Mesenchymal stem cell (in vitro differentiated cells and primary cell): ENCODE measurements at regions not wholly inside any gene's neighbourhood (a gene's known extent, or its start where the extent isn't known, plus 50 kb on each side); places are given as distances from the start of the nearest gene placed in this dataset.

ENCODE experiments used
- DNase-seq: peaks from one replicate; pipeline ENCODE4 v3.0.0-alpha.2; 2013
- H2AFZ ChIP-seq: one replicate; pipeline ENCODE4 v1.6.1; 2013; ENCODE audit warnings: low read depth, mild to moderate bottlenecking, control low read depth, inconsistent platforms, low read length, moderate library complexity
- H2AK5ac ChIP-seq: 2 replicates; pipeline ENCODE4 v1.6.1; 2013; ENCODE audit warnings: low read length, moderate library complexity, mild to moderate bottlenecking, inconsistent platforms; ENCODE audit not compliant: severe bottlenecking
- H2BK120ac ChIP-seq: one replicate; pipeline ENCODE4 v1.6.1; 2013; ENCODE audit warnings: low read depth, mild to moderate bottlenecking, inconsistent platforms, low read length, moderate library complexity
- H2BK12ac ChIP-seq, 2 experiments: one replicate each; pipeline ENCODE4 v1.6.1; 2013; ENCODE audit warnings: inconsistent platforms in 2 of 2, low read length in 2 of 2, mild to moderate bottlenecking in 2 of 2, moderate library complexity in 2 of 2, control low read depth in 1 of 2
- H2BK15ac ChIP-seq: one replicate; pipeline ENCODE4 v1.6.1; 2013; ENCODE audit warnings: mild to moderate bottlenecking, low read depth, inconsistent platforms; ENCODE audit not compliant: poor library complexity, severe bottlenecking
- H2BK5ac ChIP-seq: 2 replicates; pipeline ENCODE4 v1.6.1; 2013; ENCODE audit warnings: low read depth, mild to moderate bottlenecking, low read length, control low read depth, inconsistent platforms; ENCODE audit not compliant: poor library complexity, severe bottlenecking
- H3K14ac ChIP-seq, 2 experiments: one replicate each; pipeline ENCODE4 v1.6.1; 2013; ENCODE audit warnings: inconsistent platforms in 2 of 2, low read length in 2 of 2, control low read depth in 1 of 2, mild to moderate bottlenecking in 1 of 2, moderate library complexity in 1 of 2
- H3K18ac ChIP-seq, 2 experiments: one replicate each; pipeline ENCODE4 v1.6.1; 2013; ENCODE audit warnings: inconsistent platforms in 2 of 2, low read length in 2 of 2, control low read depth in 1 of 2, low read depth in 1 of 2, mild to moderate bottlenecking in 1 of 2
- H3K23ac ChIP-seq, 2 experiments: one replicate each; pipeline ENCODE4 v1.6.1; 2013; ENCODE audit warnings: inconsistent platforms in 2 of 2, low read length in 2 of 2, mild to moderate bottlenecking in 2 of 2, moderate library complexity in 2 of 2, control low read depth in 1 of 2
- H3K27ac ChIP-seq: 2 replicates; pipeline ENCODE4 v1.5.1; 2013; ENCODE audit warnings: mild to moderate bottlenecking, moderate library complexity, low read length, control low read depth, inconsistent platforms; ENCODE audit not compliant: poor library complexity, severe bottlenecking
- H3K27me3 ChIP-seq, 2 experiments: 2 replicates each; pipeline versions ENCODE4 v1.6.1 to v1.7.0; 2013; ENCODE audit warnings: low read length in 2 of 2, mild to moderate bottlenecking in 2 of 2, moderate library complexity in 2 of 2, control low read depth in 1 of 2, inconsistent platforms in 1 of 2; ENCODE audit not compliant: control insufficient read depth in 1 of 2, insufficient read depth in 1 of 2
- H3K36me3 ChIP-seq, 2 experiments: 2 replicates each; pipeline versions ENCODE4 v1.6.1 to v1.7.0; 2013; ENCODE audit warnings: low read length in 2 of 2, control low read depth in 1 of 2, inconsistent platforms in 1 of 2, low read depth in 1 of 2, mild to moderate bottlenecking in 1 of 2; ENCODE audit not compliant: insufficient read depth in 2 of 2, control insufficient read depth in 1 of 2
- H3K4ac ChIP-seq, 2 experiments: one replicate each; pipeline ENCODE4 v1.6.1; 2013; ENCODE audit warnings: inconsistent platforms in 2 of 2, low read length in 2 of 2, mild to moderate bottlenecking in 2 of 2, moderate library complexity in 2 of 2, control low read depth in 1 of 2, low read depth in 1 of 2
- H3K4me1 ChIP-seq: 2 replicates; pipeline ENCODE4 v1.6.1; 2013; ENCODE audit warnings: low read depth, low read length, control low read depth; ENCODE audit not compliant: control insufficient read depth, insufficient read depth
- H3K4me2 ChIP-seq: 2 replicates; pipeline ENCODE4 v1.6.1; 2013; ENCODE audit warnings: low read length, mild to moderate bottlenecking, inconsistent platforms; ENCODE audit not compliant: poor library complexity, severe bottlenecking
- H3K4me3 ChIP-seq, 2 experiments: 2 replicates each; pipeline versions ENCODE4 v1.5.1 to v1.7.0; 2013; ENCODE audit warnings: low read length in 2 of 2, mild to moderate bottlenecking in 2 of 2, control low read depth in 1 of 2, low read depth in 1 of 2; ENCODE audit not compliant: insufficient read depth in 1 of 2
- H3K79me1 ChIP-seq: replicated peaks from 2 replicates; pipeline ENCODE4 v1.6.1; 2013; ENCODE audit warnings: mild to moderate bottlenecking, control low read depth, low read length, inconsistent platforms; ENCODE audit not compliant: poor library complexity, severe bottlenecking
- H3K9ac ChIP-seq: 2 replicates; pipeline ENCODE4 v1.7.0; 2013; ENCODE audit warnings: mild to moderate bottlenecking, low read length, moderate library complexity
- H3K9me3 ChIP-seq: 2 replicates; pipeline ENCODE4 v1.7.0; 2013; ENCODE audit warnings: mild to moderate bottlenecking, low read length; ENCODE audit not compliant: control insufficient read depth
- H4K8ac ChIP-seq: one replicate; pipeline ENCODE4 v1.6.1; 2013; ENCODE audit warnings: inconsistent platforms, mild to moderate bottlenecking, low read length, moderate library complexity
- H4K91ac ChIP-seq: one replicate; pipeline ENCODE4 v1.6.1; 2013; ENCODE audit warnings: mild to moderate bottlenecking, low read length, inconsistent platforms
- WGBS: methylation state at CpG from one replicate; pipeline ENCODE4 v1.1.7; 2013; ENCODE audit warnings: mixed read lengths; 5-methylcytosine and 5-hydroxymethylcytosine counted together

- WGBS = 94% methylated on average over 5 of the region's 5 CpGs
- no peak for DNase-seq
- H3K27me3 ChIP-seq = peaks cover 0 to 9% of the 10 kb centered on the region in 2 experiments
These were observed 445.2 kb upstream of the CDH4 start for GRCh38 chr20:60806824-60807223.

DNA sequence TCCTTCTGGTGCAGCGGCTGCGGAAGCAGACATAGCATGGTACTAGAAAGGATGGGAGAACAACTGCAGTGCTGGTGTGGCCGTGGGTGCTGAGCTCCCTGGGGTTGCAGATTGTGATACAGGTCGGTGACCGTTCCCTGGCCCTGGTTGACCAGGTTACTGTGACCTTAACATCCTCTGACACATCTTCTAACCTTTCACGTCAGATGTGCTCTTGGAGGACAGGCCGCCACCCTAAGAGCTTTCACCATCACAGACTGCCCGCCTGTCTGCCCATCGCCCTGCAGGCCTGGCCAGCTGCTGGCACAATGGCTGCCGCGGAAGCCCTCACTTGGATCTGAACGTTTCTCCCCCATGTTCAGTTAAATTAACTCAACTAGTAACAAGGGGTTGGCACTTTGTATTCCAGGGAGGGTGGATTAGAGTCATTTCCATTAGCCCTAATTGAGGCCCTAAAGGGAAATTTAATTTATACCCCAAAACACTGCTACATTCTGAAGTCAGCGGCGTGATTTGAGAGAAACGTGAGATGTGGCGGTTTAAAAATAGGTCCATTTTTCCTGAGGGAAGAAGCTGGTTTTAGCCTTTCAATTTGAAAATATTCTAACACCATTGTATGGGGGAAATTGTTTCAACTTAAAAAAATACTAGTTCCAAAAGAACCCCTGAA lies 443.9 kb upstream of the CDH4 start:
- Histone ChIP-seq H3K23ac (no peak overlapping the region), H4K91ac (no peak overlapping the region), H3K9me3 (peaks cover 8% of the 10 kb centered on the region), H3K4me2 (no peak overlapping the region), H3K36me3 (no peaks in the 10 kb centered on the region), H2AFZ (no peak overlapping the region), H2AK5ac (no peak overlapping the region), H2BK120ac (no peak overlapping the region), H3K18ac (no peak overlapping the region), H3K27ac (no peak overlapping the region), H4K8ac (no peak overlapping the region), H3K27me3 (peaks cover 0 to 9% of the 10 kb centered on the region in 2 experiments), H3K4me3 (no peak overlapping the region), H3K9ac (no peak overlapping the region), H3K79me1 (no peaks in the 10 kb centered on the region), H2BK12ac (no peak overlapping the region), H3K4ac (no peak overlapping the region), H2BK5ac (no peak overlapping the region), H2BK15ac (no peak overlapping the region), H3K4me1 (no peaks in the 10 kb centered on the region), H3K14ac (no peak overlapping the region)
- WGBS = 89% methylated on average over 9 of the region's 16 CpGs
- DNase-seq = no peak

More at GRCh38 chr20:60806824-60807223, 445.2 kb upstream of the CDH4 start:
- peaks cover 8% of the 10 kb centered on the region for H3K9me3 ChIP-seq
- H3K4me1 ChIP-seq = no peaks in the 10 kb centered on the region
- no peak overlapping the region for H2AK5ac ChIP-seq
- no peak overlapping the region for H3K14ac ChIP-seq
- H3K4me3 ChIP-seq = no peak overlapping the region
- no peak overlapping the region for H3K23ac ChIP-seq
- H3K18ac ChIP-seq = no peak overlapping the region
- no peak overlapping the region for H3K27ac ChIP-seq
- H2BK120ac ChIP-seq = no peak overlapping the region
- H3K79me1 ChIP-seq = no peaks in the 10 kb centered on the region
- H2BK15ac ChIP-seq = no peak overlapping the region
- H4K8ac ChIP-seq = no peak overlapping the region
- no peak overlapping the region for H3K4ac ChIP-seq
- H3K9ac ChIP-seq = no peak overlapping the region
- H2BK12ac ChIP-seq = no peak overlapping the region
- no peak overlapping the region for H4K91ac ChIP-seq
- H3K36me3 ChIP-seq = no peaks in the 10 kb centered on the region
- no peak overlapping the region for H2AFZ ChIP-seq
- no peak overlapping the region for H2BK5ac ChIP-seq
- H3K4me2 ChIP-seq = no peak overlapping the region

DNA sequence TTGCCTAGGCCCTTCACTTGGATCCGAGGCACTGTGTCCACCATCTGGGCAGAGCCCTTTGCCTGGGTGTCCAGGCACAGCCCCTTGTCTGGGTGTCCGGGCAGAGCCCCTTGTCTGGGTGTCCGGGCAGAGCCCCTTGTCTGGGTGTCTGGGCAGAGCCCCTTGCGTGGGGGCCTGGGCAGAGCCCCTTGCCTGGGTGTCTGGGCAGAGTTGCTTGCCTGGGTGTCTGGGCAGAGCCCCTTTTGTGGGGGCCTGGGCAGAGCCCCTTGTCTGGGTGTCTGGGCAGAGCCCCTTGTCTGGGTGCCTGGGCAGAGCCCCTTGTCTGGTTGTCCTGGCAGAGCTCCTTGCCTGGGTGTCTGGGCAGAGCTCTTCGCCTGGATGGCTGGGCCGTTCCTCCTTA lies 443.4 kb upstream of the CDH4 start:
- no peak overlapping the region for H2BK15ac ChIP-seq
- no peak overlapping the region for H3K18ac ChIP-seq
- no peak for DNase-seq
- H3K14ac ChIP-seq = no peak overlapping the region
- no peak overlapping the region for H2BK12ac ChIP-seq
- H2BK120ac ChIP-seq = no peak overlapping the region
- no peaks in the 10 kb centered on the region for H3K4me1 ChIP-seq
- no peaks in the 10 kb centered on the region for H3K79me1 ChIP-seq
- no peak overlapping the region for H3K23ac ChIP-seq
- H3K9ac ChIP-seq = no peak overlapping the region
- no peak overlapping the region for H3K27ac ChIP-seq
- no peaks in the 10 kb centered on the region for H3K36me3 ChIP-seq
- no peak overlapping the region for H4K91ac ChIP-seq
- no peak overlapping the region for H3K4me2 ChIP-seq
- H2BK5ac ChIP-seq = no peak overlapping the region
- H3K4me3 ChIP-seq = no peak overlapping the region
- peaks cover 8% of the 10 kb centered on the region for H3K9me3 ChIP-seq
- WGBS = 85% methylated on average over 6 of the region's 6 CpGs
- no peak overlapping the region for H2AK5ac ChIP-seq
- peaks cover 0 to 9% of the 10 kb centered on the region in 2 experiments for H3K27me3 ChIP-seq
- no peak overlapping the region for H2AFZ ChIP-seq
- no peak overlapping the region for H4K8ac ChIP-seq
- no peak overlapping the region for H3K4ac ChIP-seq

- Histone ChIP-seq H3K27ac (no peak overlapping the region), H3K79me1 (no peaks in the 10 kb centered on the region), H3K14ac (no peak overlapping the region), H2AK5ac (no peak overlapping the region), H3K9ac (no peak overlapping the region), H3K18ac (no peak overlapping the region), H3K4me2 (no peak overlapping the region), H3K27me3 (peaks cover 0 to 6% of the 10 kb centered on the region in 2 experiments), H4K8ac (no peak overlapping the region), H2BK15ac (no peak overlapping the region), H3K36me3 (no peaks in the 10 kb centered on the region), H2AFZ (no peak overlapping the region), H3K4me1 (no peaks in the 10 kb centered on the region), H4K91ac (no peak overlapping the region), H3K4ac (no peak overlapping the region), H3K4me3 (no peak overlapping the region), H3K23ac (no peak overlapping the region), H2BK12ac (no peak overlapping the region), H2BK120ac (no peak overlapping the region), H3K9me3 (peaks cover 8% of the 10 kb centered on the region), H2BK5ac (no peak overlapping the region)
- no peak for DNase-seq
- 73% methylated on average over 4 of the region's 4 CpGs for WGBS
These were observed 441.5 kb upstream of the CDH4 start for GRCh38 chr20:60810561-60810960.
